Erythroblast (primary cell): ENCODE measurements at regions not wholly inside any gene's neighbourhood (a gene's known extent, or its start where the extent isn't known, plus 50 kb on each side); places are given as distances from the start of the nearest gene placed in this dataset.

ENCODE experiments used
- GATA1 ChIP-seq: IDR thresholded peaks from 2 replicates; pipeline ENCODE4 v1.6.1; 2011; ENCODE audit warnings: low read depth, mild to moderate bottlenecking, control low read depth, low read length, moderate library complexity
- POLR2A ChIP-seq: IDR thresholded peaks from 2 replicates; pipeline ENCODE4 v1.6.1; 2011; ENCODE audit warnings: mild to moderate bottlenecking, low read length

- no peak for TF ChIP-seq POLR2A
- no peak for TF ChIP-seq GATA1
Observed at GRCh38 chr18:70673831-70674230, 385.0 kb downstream of the SOCS6 start.
